Activated naive CD4-positive, alpha-beta T cell treated with anti-CD3 and anti-CD28 coated beads, Interleukin-2, amount 50 U/mL, for 72 hours (primary cell): ENCODE measurements at regions not wholly inside any gene's neighbourhood (a gene's known extent, or its start where the extent isn't known, plus 50 kb on each side); places are given as distances from the start of the nearest gene placed in this dataset.
A peak's percentile ranks its signal among the peaks of the same experiment; 100 is the strongest.

Experiments
- ATAC-seq, 2 donors: fragments of 150-1000 bp; cut with Tn5 transposase; 2 replicates each; pipeline ENCODE4 v1.10.0; 2021; ENCODE audit warnings: mild to moderate bottlenecking in 2 of 2, moderate library complexity in 2 of 2
- DNase-seq, 2 donors: peaks; one replicate each; pipeline ENCODE4 v3.0.0; 2021 to 2022; ENCODE audit warnings: low spot score in 2 of 2
- H3K27ac Mint-ChIP-seq, 2 donors: one replicate each; pipeline ENCODE4 v1.8.0; 2022; ENCODE audit warnings: mild to moderate bottlenecking in 2 of 2, mixed read lengths in 2 of 2
- H3K36me3 Mint-ChIP-seq, 2 donors: one replicate each; pipeline ENCODE4 v1.8.0; 2022; ENCODE audit warnings: mixed read lengths in 2 of 2
- H3K9me3 Mint-ChIP-seq, 2 donors: one replicate each; pipeline ENCODE4 v1.8.0; 2022; ENCODE audit warnings: mixed read lengths in 2 of 2

GRCh38 chr12:24226745-24227350, 277.4 kb upstream of the SOX5 start:
- no peak for DNase-seq
- peaks cover under 1 to 8% of the 10 kb centered on the region in 2 donors for H3K9me3 Mint-ChIP-seq
- H3K36me3 Mint-ChIP-seq = no peaks in the 10 kb centered on the region
- no peak for ATAC-seq
- H3K27ac Mint-ChIP-seq = peak overlapping the region in 1 of 2 donors; percentile 73

- DNase-seq (no peak), ATAC-seq (no peak)
- Mint-ChIP-seq H3K27ac (no peak overlapping the region), H3K9me3 (peaks cover 5 to 12% of the 10 kb centered on the region in 2 donors), H3K36me3 (no peaks in the 10 kb centered on the region)
Measured at GRCh38 chr12:24224401-24224800, 274.9 kb upstream of the SOX5 start.

GRCh38 chr12:24223926-24224325, 274.5 kb upstream of the SOX5 start:
- Mint-ChIP-seq H3K9me3 (peaks cover 5 to 12% of the 10 kb centered on the region in 2 donors), H3K36me3 (no peaks in the 10 kb centered on the region), H3K27ac (no peak overlapping the region)
- no peak for DNase-seq
- no peak for ATAC-seq

GRCh38 chr12:24222968-24223367, 273.5 kb upstream of the SOX5 start:
- Mint-ChIP-seq H3K9me3 (peaks cover 5 to 12% of the 10 kb centered on the region in 2 donors), H3K27ac (no peak overlapping the region), H3K36me3 (no peaks in the 10 kb centered on the region)
- DNase-seq = no peak
- ATAC-seq = no peak

- H3K27ac Mint-ChIP-seq = no peak overlapping the region
- H3K36me3 Mint-ChIP-seq = no peaks in the 10 kb centered on the region
- DNase-seq = no peak
- ATAC-seq = no peak
- H3K9me3 Mint-ChIP-seq = peaks cover 0 to 8% of the 10 kb centered on the region in 2 donors
Measured at GRCh38 chr12:24212496-24212895, 263.0 kb upstream of the SOX5 start.

GRCh38 chr12:24206621-24207020, 257.2 kb upstream of the SOX5 start:
- DNase-seq = no peak
- H3K9me3 Mint-ChIP-seq = peaks cover 13 to 24% of the 10 kb centered on the region in 2 donors

GRCh38 chr12:24201258-24201970, 251.9 kb upstream of the SOX5 start:
- ATAC-seq (no peak), DNase-seq (no peak)
- H3K27ac Mint-ChIP-seq = no peak overlapping the region
- H3K36me3 Mint-ChIP-seq = no peaks in the 10 kb centered on the region
- H3K9me3 Mint-ChIP-seq = peaks cover 10 to 24% of the 10 kb centered on the region in 2 donors

More at GRCh38 chr12:24206621-24207020, 257.2 kb upstream of the SOX5 start:
- no peak for ATAC-seq
- H3K36me3 Mint-ChIP-seq = no peaks in the 10 kb centered on the region
- no peak overlapping the region for H3K27ac Mint-ChIP-seq

GRCh38 chr12:24200010-24200409, 250.5 kb upstream of the SOX5 start:
- Mint-ChIP-seq H3K27ac (no peak overlapping the region), H3K9me3 (peaks cover 10 to 23% of the 10 kb centered on the region in 2 donors), H3K36me3 (no peaks in the 10 kb centered on the region)
- ATAC-seq = no peak
- DNase-seq = no peak

- no peaks in the 10 kb centered on the region for H3K36me3 Mint-ChIP-seq
Measured at GRCh38 chr12:24198936-24199671, 249.6 kb upstream of the SOX5 start.

GRCh38 chr12:24198070-24198469, 248.6 kb upstream of the SOX5 start:
- Mint-ChIP-seq H3K27ac (no peak overlapping the region), H3K36me3 (no peaks in the 10 kb centered on the region), H3K9me3 (peaks cover 5 to 13% of the 10 kb centered on the region in 2 donors)
- ATAC-seq = no peak
- DNase-seq = no peak

More at GRCh38 chr12:24198936-24199671, 249.6 kb upstream of the SOX5 start:
- no peak for DNase-seq
- Mint-ChIP-seq H3K27ac (no peak overlapping the region), H3K9me3 (peaks cover 10 to 18% of the 10 kb centered on the region in 2 donors)
- no peak for ATAC-seq

- DNase-seq = no peak
- Mint-ChIP-seq H3K36me3 (no peaks in the 10 kb centered on the region), H3K9me3 (peaks cover 5 to 13% of the 10 kb centered on the region in 2 donors), H3K27ac (no peak overlapping the region)
- ATAC-seq = no peak
Measured at GRCh38 chr12:24197532-24197931, 248.1 kb upstream of the SOX5 start.

GRCh38 chr12:24195063-24195462, 245.6 kb upstream of the SOX5 start:
- H3K27ac Mint-ChIP-seq = no peak overlapping the region
- no peaks in the 10 kb centered on the region for H3K36me3 Mint-ChIP-seq
- DNase-seq (no peak), ATAC-seq (no peak)
- peaks cover 0 to 8% of the 10 kb centered on the region in 2 donors for H3K9me3 Mint-ChIP-seq

- DNase-seq (no peak), ATAC-seq (no peak)
- no peaks in the 10 kb centered on the region for H3K9me3 Mint-ChIP-seq
- no peaks in the 10 kb centered on the region for H3K36me3 Mint-ChIP-seq
- H3K27ac Mint-ChIP-seq = no peak overlapping the region
Measured at GRCh38 chr12:24191117-24191516, 241.6 kb upstream of the SOX5 start.

GRCh38 chr12:24185782-24186181, 236.3 kb upstream of the SOX5 start:
- no peak for DNase-seq
- no peaks in the 10 kb centered on the region for H3K36me3 Mint-ChIP-seq
- ATAC-seq = no peak
- H3K27ac Mint-ChIP-seq = no peak overlapping the region
- peaks cover 3% of the 10 kb centered on the region in 2 donors for H3K9me3 Mint-ChIP-seq

GRCh38 chr12:24177889-24178288, 228.4 kb upstream of the SOX5 start:
- DNase-seq (no peak), ATAC-seq (no peak)
- no peak overlapping the region for H3K27ac Mint-ChIP-seq
- H3K9me3 Mint-ChIP-seq = peaks cover 7 to 14% of the 10 kb centered on the region in 2 donors
- no peaks in the 10 kb centered on the region for H3K36me3 Mint-ChIP-seq

GRCh38 chr12:24175929-24176328, 226.5 kb upstream of the SOX5 start:
- peaks cover 7 to 17% of the 10 kb centered on the region in 2 donors for H3K9me3 Mint-ChIP-seq
- no peak overlapping the region for H3K27ac Mint-ChIP-seq
- no peaks in the 10 kb centered on the region for H3K36me3 Mint-ChIP-seq
- DNase-seq (no peak), ATAC-seq (no peak)

- H3K9me3 Mint-ChIP-seq = peaks cover 7 to 17% of the 10 kb centered on the region in 2 donors
- DNase-seq (no peak), ATAC-seq (no peak)
- H3K27ac Mint-ChIP-seq = no peak overlapping the region
- H3K36me3 Mint-ChIP-seq = no peaks in the 10 kb centered on the region
Measured at GRCh38 chr12:24175284-24175683, 225.8 kb upstream of the SOX5 start.
